ENCODE measurements at regions not wholly inside any gene's neighbourhood (a gene's known extent, or its start where the extent isn't known, plus 50 kb on each side); places are given as distances from the start of the nearest gene placed in this dataset.

DNA sequence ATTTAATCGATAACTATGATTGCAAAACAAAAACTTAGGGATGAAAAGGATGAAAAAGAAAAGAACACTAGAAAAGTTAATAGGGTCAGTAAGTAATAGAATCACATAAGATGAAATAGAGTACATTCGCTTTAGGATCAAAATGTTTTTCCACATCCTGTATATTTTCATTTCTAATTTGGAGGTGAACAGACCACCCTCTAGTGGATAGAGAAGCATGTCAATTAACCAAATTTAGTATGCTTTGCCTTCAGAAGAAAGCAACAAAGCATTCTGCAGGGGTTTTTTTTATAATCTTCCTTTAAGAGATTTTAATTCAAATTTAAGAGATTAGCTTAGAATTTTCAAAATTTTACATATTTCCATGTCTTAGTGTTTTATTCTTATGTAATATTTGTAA is 611.0 kb upstream of the SGCG start:
- no peak for FAIRE-seq
- Histone ChIP-seq H4K20me1 (ENCODE audit: control insufficient read depth, extremely low read depth, insufficient read depth, low read length) (no peaks in the 10 kb centered on the region), H3K36me3 (ENCODE audit: control insufficient read depth in 2 of 2, extremely low read depth in 1 of 2, insufficient read depth in 2 of 2, low read length in 2 of 2) (no peaks in the 10 kb centered on the region), H2AFZ (ENCODE audit: control insufficient read depth, low read length) (no peak overlapping the region), H3K4me2 (ENCODE audit: control insufficient read depth, extremely low read depth, insufficient read depth, low read depth, low read length) (no peak overlapping the region), H3K27ac (ENCODE audit: control insufficient read depth, insufficient read depth, low read length) (no peak overlapping the region), H3K9me3 (ENCODE audit: control insufficient read depth, low read depth, low read length) (no peaks in the 10 kb centered on the region), H3K4me1 (ENCODE audit: control insufficient read depth, extremely low read depth, insufficient read depth, low read length) (no peaks in the 10 kb centered on the region), H3K79me2 (ENCODE audit: control insufficient read depth, insufficient read depth, low read length) (no peaks in the 10 kb centered on the region), H3K27me3 (ENCODE audit: control insufficient read depth, extremely low read depth, insufficient read depth, low read length) (no peaks in the 10 kb centered on the region), H3K9me1 (ENCODE audit: control insufficient read depth, extremely low read depth, insufficient read depth, low read length) (no peaks in the 10 kb centered on the region), H3K4me3 (ENCODE audit: control insufficient read depth in 2 of 3, extremely low read depth in 1 of 3, insufficient read depth in 2 of 3, low read depth in 1 of 3, low read length in 3 of 3) (no peak overlapping the region), H3K9ac (ENCODE audit: control insufficient read depth, extremely low read depth, insufficient read depth, low read length) (no peak overlapping the region)
- TF ChIP-seq CTCF (optimal IDR thresholded peaks at IDR 0.05 in 1 of 3, IDR thresholded peaks at IDR 0.05 in 1 of 3, conservative IDR thresholded peaks at IDR 0.05 in 1 of 3; ENCODE audit: extremely low read depth in 1 of 3, insufficient read depth in 2 of 3, low read length in 3 of 3): no peak
- TF ChIP-seq EZH2 (IDR thresholded peaks at IDR 0.05; ENCODE audit: low read length): no peak
- dilution Hi-C loops (cut with MboI; ENCODE audit: extremely low pct_ligation_motif_present, low sequenced_read_pairs): no loop called here
- DNase-seq (ENCODE audit: low read depth, low spot score): no peak

DNA sequence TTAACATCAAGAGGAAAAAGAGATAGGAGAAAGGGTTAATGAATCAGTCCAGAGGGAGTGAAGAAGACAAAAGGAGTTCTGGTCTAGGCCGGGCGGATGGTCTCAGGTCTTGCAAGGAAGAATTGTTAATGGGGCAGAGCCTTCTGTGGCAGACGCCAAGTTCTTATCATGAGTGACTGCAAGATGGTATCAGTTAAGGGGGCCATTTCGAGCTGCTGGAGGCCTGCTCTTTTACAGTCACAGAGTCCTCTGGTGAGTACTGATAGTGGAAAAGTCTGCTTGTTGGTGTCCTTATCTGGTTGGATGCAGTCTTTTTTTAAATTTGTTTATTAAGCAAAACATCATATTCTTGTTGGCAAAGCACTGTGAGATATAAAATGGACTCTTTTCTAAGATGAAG is 590.9 kb upstream of the SGCG start:
- H3K79me2 ChIP-seq (ENCODE audit: control insufficient read depth, insufficient read depth, low read length): no peaks in the 10 kb centered on the region
- DNase-seq (ENCODE audit: low read depth, low spot score) (no peak), FAIRE-seq (no peak)
- H4K20me1 ChIP-seq (ENCODE audit: control insufficient read depth, extremely low read depth, insufficient read depth, low read length): no peaks in the 10 kb centered on the region
- dilution Hi-C loops (cut with MboI; ENCODE audit: extremely low pct_ligation_motif_present, low sequenced_read_pairs): no loop called here
- no peaks in the 10 kb centered on the region for H3K9me1 ChIP-seq (ENCODE audit: control insufficient read depth, extremely low read depth, insufficient read depth, low read length)
- H3K4me3 ChIP-seq (ENCODE audit: control insufficient read depth in 2 of 3, extremely low read depth in 1 of 3, insufficient read depth in 2 of 3, low read depth in 1 of 3, low read length in 3 of 3): no peak overlapping the region
- no peak overlapping the region for H3K4me2 ChIP-seq (ENCODE audit: control insufficient read depth, extremely low read depth, insufficient read depth, low read depth, low read length)
- H3K36me3 ChIP-seq (ENCODE audit: control insufficient read depth in 2 of 2, extremely low read depth in 1 of 2, insufficient read depth in 2 of 2, low read length in 2 of 2): no peaks in the 10 kb centered on the region
- H3K4me1 ChIP-seq (ENCODE audit: control insufficient read depth, extremely low read depth, insufficient read depth, low read length): no peaks in the 10 kb centered on the region
- no peaks in the 10 kb centered on the region for H3K27me3 ChIP-seq (ENCODE audit: control insufficient read depth, extremely low read depth, insufficient read depth, low read length)
- H3K9ac ChIP-seq (ENCODE audit: control insufficient read depth, extremely low read depth, insufficient read depth, low read length): no peak overlapping the region
- no peak overlapping the region for H3K27ac ChIP-seq (ENCODE audit: control insufficient read depth, insufficient read depth, low read length)
- TF ChIP-seq EZH2 (IDR thresholded peaks at IDR 0.05; ENCODE audit: low read length): no peak
- no peak for TF ChIP-seq CTCF (optimal IDR thresholded peaks at IDR 0.05 in 1 of 3, IDR thresholded peaks at IDR 0.05 in 1 of 3, conservative IDR thresholded peaks at IDR 0.05 in 1 of 3; ENCODE audit: extremely low read depth in 1 of 3, insufficient read depth in 2 of 3, low read length in 3 of 3)
- peaks cover 8% of the 10 kb centered on the region for H3K9me3 ChIP-seq (ENCODE audit: control insufficient read depth, low read depth, low read length)
- H2AFZ ChIP-seq (ENCODE audit: control insufficient read depth, low read length): no peak overlapping the region

Measured in keratinocyte (primary cell).